Adipocyte (in vitro differentiated cells): ENCODE measurements at regions not wholly inside any gene's neighbourhood (a gene's known extent, or its start where the extent isn't known, plus 50 kb on each side); places are given as distances from the start of the nearest gene placed in this dataset.
"Not testable (repeated sequence)": the region's sequence is repeated elsewhere in the genome, so short reads cannot be mapped to it uniquely, and the experiment has no call there.

Source experiments
- DNase-seq: peaks from one replicate; pipeline ENCODE4 v3.0.0-alpha.2; 2015; ENCODE audit warnings: low read depth
- H3K27me3 ChIP-seq: replicated peaks from 2 replicates; pipeline ENCODE4 v1.7.0; 2013; ENCODE audit warnings: mild to moderate bottlenecking, low read length, moderate library complexity; ENCODE audit not compliant: control insufficient read depth, insufficient read depth
- H3K36me3 ChIP-seq: 2 replicates; pipeline ENCODE4 v1.7.0; 2013; ENCODE audit warnings: low read length, mild to moderate bottlenecking, moderate library complexity; ENCODE audit not compliant: control insufficient read depth, insufficient read depth, severe bottlenecking
- H3K4me1 ChIP-seq: 2 replicates; pipeline ENCODE4 v1.7.0; 2013; ENCODE audit warnings: mild to moderate bottlenecking, low read length, moderate library complexity; ENCODE audit not compliant: control insufficient read depth, insufficient read depth
- H3K4me3 ChIP-seq: 2 replicates; pipeline ENCODE4 v1.7.0; 2013; ENCODE audit warnings: mild to moderate bottlenecking, low read length, moderate library complexity
- H3K9ac ChIP-seq: 2 replicates; pipeline ENCODE4 v1.7.0; 2013; ENCODE audit warnings: mild to moderate bottlenecking, low read length, moderate library complexity
- H3K9me3 ChIP-seq: 2 replicates; pipeline ENCODE4 v1.7.0; 2013; ENCODE audit warnings: mild to moderate bottlenecking, low read length, moderate library complexity; ENCODE audit not compliant: control insufficient read depth

GRCh38 chr2:145792745-145793144, 1272.8 kb upstream of the ZEB2 start:
- no peaks in the 10 kb centered on the region for H3K4me1 ChIP-seq
- DNase-seq, result no peak
- H3K27me3 ChIP-seq, result no peaks in the 10 kb centered on the region
- no peak overlapping the region for H3K9ac ChIP-seq
- no peak overlapping the region for H3K4me3 ChIP-seq
- no peaks in the 10 kb centered on the region for H3K36me3 ChIP-seq
- H3K9me3 ChIP-seq, result no peaks in the 10 kb centered on the region

GRCh38 chr2:145789636-145790035, 1269.7 kb upstream of the ZEB2 start:
- no peak overlapping the region for H3K4me3 ChIP-seq
- no peaks in the 10 kb centered on the region for H3K36me3 ChIP-seq
- H3K4me1 ChIP-seq, result no peaks in the 10 kb centered on the region
- no peak overlapping the region for H3K9ac ChIP-seq
- DNase-seq, result peak; percentile 41
- no peaks in the 10 kb centered on the region for H3K9me3 ChIP-seq
- no peaks in the 10 kb centered on the region for H3K27me3 ChIP-seq

- DNase-seq, H3K27me3 ChIP-seq, H3K9ac ChIP-seq, H3K4me3 ChIP-seq, H3K36me3 ChIP-seq, H3K9me3 ChIP-seq, H3K4me1 ChIP-seq: not testable (repeated sequence)
Observed at GRCh38 chr2:145787597-145788361, 1267.9 kb upstream of the ZEB2 start.

- not testable (repeated sequence) for H3K4me3 ChIP-seq, H3K4me1 ChIP-seq, DNase-seq, H3K9ac ChIP-seq, H3K27me3 ChIP-seq, H3K36me3 ChIP-seq, H3K9me3 ChIP-seq
Observed at GRCh38 chr2:145782607-145783006, 1262.7 kb upstream of the ZEB2 start.

- no peak for DNase-seq
- no peaks in the 10 kb centered on the region for H3K9me3 ChIP-seq
- no peaks in the 10 kb centered on the region for H3K4me1 ChIP-seq
- no peaks in the 10 kb centered on the region for H3K27me3 ChIP-seq
- H3K9ac ChIP-seq, result no peak overlapping the region
- H3K4me3 ChIP-seq, result no peak overlapping the region
- no peaks in the 10 kb centered on the region for H3K36me3 ChIP-seq
Observed at GRCh38 chr2:145777914-145778313, 1258.0 kb upstream of the ZEB2 start.

- H3K4me3 ChIP-seq, result no peak overlapping the region
- H3K9me3 ChIP-seq, result no peaks in the 10 kb centered on the region
- H3K9ac ChIP-seq, result no peak overlapping the region
- H3K4me1 ChIP-seq, result no peaks in the 10 kb centered on the region
- H3K36me3 ChIP-seq, result no peaks in the 10 kb centered on the region
- no peaks in the 10 kb centered on the region for H3K27me3 ChIP-seq
- DNase-seq, result peak; percentile 6
Observed at GRCh38 chr2:145777297-145777696, 1257.4 kb upstream of the ZEB2 start.

- H3K36me3 ChIP-seq, result no peaks in the 10 kb centered on the region
- no peaks in the 10 kb centered on the region for H3K4me1 ChIP-seq
- DNase-seq, result no peak
- no peaks in the 10 kb centered on the region for H3K9me3 ChIP-seq
- no peaks in the 10 kb centered on the region for H3K27me3 ChIP-seq
- H3K4me3 ChIP-seq, result no peak overlapping the region
- no peak overlapping the region for H3K9ac ChIP-seq
Observed at GRCh38 chr2:145775591-145775990, 1255.7 kb upstream of the ZEB2 start.

GRCh38 chr2:145771525-145771924, 1251.6 kb upstream of the ZEB2 start:
- DNase-seq, result no peak
- Histone ChIP-seq H3K4me3 (no peak overlapping the region), H3K9me3 (no peaks in the 10 kb centered on the region), H3K27me3 (no peaks in the 10 kb centered on the region), H3K4me1 (no peaks in the 10 kb centered on the region), H3K36me3 (no peaks in the 10 kb centered on the region), H3K9ac (no peak overlapping the region)

- DNase-seq, result no peak
- no peaks in the 10 kb centered on the region for H3K9me3 ChIP-seq
Observed at GRCh38 chr2:145769011-145769716, 1249.2 kb upstream of the ZEB2 start.

GRCh38 chr2:145765874-145766273, 1246.0 kb upstream of the ZEB2 start:
- H3K4me3 ChIP-seq, result no peak overlapping the region
- no peak overlapping the region for H3K9ac ChIP-seq
- H3K36me3 ChIP-seq, result no peaks in the 10 kb centered on the region
- no peak for DNase-seq
- no peaks in the 10 kb centered on the region for H3K9me3 ChIP-seq
- H3K4me1 ChIP-seq, result peaks cover 17% of the 10 kb centered on the region
- H3K27me3 ChIP-seq, result no peaks in the 10 kb centered on the region

More at GRCh38 chr2:145769011-145769716, 1249.2 kb upstream of the ZEB2 start:
- no peak overlapping the region for H3K9ac ChIP-seq
- H3K4me1 ChIP-seq, result peaks cover 7% of the 10 kb centered on the region
- H3K4me3 ChIP-seq, result no peak overlapping the region
- H3K27me3 ChIP-seq, result no peaks in the 10 kb centered on the region
- H3K36me3 ChIP-seq, result no peaks in the 10 kb centered on the region

GRCh38 chr2:145764631-145765030, 1244.7 kb upstream of the ZEB2 start:
- H3K9ac ChIP-seq, result no peak overlapping the region
- no peaks in the 10 kb centered on the region for H3K36me3 ChIP-seq
- no peak overlapping the region for H3K4me3 ChIP-seq
- H3K9me3 ChIP-seq, result no peaks in the 10 kb centered on the region
- H3K4me1 ChIP-seq, result peaks cover 23% of the 10 kb centered on the region
- DNase-seq, result peak; percentile 44
- no peaks in the 10 kb centered on the region for H3K27me3 ChIP-seq
